ENCODE measurements at regions not wholly inside any gene's neighbourhood (a gene's known extent, or its start where the extent isn't known, plus 50 kb on each side); places are given as distances from the start of the nearest gene placed in this dataset.

DNA sequence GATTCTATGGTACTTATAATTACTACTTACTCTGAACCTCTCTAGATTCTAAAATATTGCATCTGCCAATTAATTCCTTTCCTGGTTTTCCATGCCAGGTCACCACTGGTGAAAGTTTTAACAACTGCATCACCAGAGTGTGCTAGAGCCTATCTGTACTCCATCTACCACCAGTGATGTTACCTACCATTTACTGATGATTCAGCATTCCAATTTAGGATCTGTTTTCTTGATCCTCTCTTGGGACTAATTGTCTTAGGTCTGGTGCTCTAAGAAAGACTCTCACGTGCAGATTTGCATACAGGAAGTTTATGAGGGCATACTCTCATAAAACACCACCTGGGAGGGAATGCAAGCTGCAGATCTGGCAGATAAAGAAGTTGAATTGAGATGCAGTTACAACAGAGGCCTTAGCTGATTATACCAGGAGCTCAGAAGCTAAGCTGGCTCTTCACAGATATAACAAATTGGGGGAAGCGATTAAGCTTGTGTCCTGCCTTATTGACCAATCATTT, 347.6 kb upstream of the VRK2 start:
- no peak for TF ChIP-seq POLR2A (IDR thresholded peaks at IDR 0.05)
- TF ChIP-seq, protein P1, sequence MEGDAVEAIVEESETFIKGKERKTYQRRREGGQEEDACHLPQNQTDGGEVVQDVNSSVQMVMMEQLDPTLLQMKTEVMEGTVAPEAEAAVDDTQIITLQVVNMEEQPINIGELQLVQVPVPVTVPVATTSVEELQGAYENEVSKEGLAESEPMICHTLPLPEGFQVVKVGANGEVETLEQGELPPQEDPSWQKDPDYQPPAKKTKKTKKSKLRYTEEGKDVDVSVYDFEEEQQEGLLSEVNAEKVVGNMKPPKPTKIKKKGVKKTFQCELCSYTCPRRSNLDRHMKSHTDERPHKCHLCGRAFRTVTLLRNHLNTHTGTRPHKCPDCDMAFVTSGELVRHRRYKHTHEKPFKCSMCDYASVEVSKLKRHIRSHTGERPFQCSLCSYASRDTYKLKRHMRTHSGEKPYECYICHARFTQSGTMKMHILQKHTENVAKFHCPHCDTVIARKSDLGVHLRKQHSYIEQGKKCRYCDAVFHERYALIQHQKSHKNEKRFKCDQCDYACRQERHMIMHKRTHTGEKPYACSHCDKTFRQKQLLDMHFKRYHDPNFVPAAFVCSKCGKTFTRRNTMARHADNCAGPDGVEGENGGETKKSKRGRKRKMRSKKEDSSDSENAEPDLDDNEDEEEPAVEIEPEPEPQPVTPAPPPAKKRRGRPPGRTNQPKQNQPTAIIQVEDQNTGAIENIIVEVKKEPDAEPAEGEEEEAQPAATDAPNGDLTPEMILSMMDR (IDR thresholded peaks at IDR 0.05): no peak

Measured in tibial nerve (tissue), 3 donors.